ENCODE measurements at regions not wholly inside any gene's neighbourhood (a gene's known extent, or its start where the extent isn't known, plus 50 kb on each side); places are given as distances from the start of the nearest gene placed in this dataset.

DNA sequence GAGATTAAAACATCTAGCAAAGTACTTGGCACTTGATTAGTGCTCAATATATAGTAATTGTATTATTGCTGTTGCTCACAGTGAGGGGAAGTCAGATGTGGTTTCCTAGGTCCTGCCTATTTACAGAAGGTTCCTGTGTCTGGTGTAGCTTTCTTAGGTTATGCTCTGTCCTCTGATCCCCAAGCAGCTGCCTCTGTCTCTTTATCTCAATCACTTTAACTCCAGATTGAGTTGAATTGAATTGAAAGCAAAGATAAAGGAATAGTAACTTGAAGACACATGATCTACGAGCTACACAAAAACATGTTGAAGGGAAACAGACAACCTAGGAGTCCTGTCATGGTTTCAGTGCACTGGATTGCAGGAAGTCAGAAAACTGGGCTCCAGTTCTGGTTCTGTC is 113.9 kb upstream of the ADAMTSL1 start:
- TF ChIP-seq, protein P1, sequence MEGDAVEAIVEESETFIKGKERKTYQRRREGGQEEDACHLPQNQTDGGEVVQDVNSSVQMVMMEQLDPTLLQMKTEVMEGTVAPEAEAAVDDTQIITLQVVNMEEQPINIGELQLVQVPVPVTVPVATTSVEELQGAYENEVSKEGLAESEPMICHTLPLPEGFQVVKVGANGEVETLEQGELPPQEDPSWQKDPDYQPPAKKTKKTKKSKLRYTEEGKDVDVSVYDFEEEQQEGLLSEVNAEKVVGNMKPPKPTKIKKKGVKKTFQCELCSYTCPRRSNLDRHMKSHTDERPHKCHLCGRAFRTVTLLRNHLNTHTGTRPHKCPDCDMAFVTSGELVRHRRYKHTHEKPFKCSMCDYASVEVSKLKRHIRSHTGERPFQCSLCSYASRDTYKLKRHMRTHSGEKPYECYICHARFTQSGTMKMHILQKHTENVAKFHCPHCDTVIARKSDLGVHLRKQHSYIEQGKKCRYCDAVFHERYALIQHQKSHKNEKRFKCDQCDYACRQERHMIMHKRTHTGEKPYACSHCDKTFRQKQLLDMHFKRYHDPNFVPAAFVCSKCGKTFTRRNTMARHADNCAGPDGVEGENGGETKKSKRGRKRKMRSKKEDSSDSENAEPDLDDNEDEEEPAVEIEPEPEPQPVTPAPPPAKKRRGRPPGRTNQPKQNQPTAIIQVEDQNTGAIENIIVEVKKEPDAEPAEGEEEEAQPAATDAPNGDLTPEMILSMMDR (IDR thresholded peaks at IDR 0.05) = no peak
- no peak for TF ChIP-seq EZH2 (IDR thresholded peaks at IDR 0.05; ENCODE audit: borderline replicate concordance, insufficient read depth, low read depth, low read length, poor library complexity, severe bottlenecking)

Data from B cell (primary cell).